ENCODE measurements at regions not wholly inside any gene's neighbourhood (a gene's known extent, or its start where the extent isn't known, plus 50 kb on each side); places are given as distances from the start of the nearest gene placed in this dataset.

DNA sequence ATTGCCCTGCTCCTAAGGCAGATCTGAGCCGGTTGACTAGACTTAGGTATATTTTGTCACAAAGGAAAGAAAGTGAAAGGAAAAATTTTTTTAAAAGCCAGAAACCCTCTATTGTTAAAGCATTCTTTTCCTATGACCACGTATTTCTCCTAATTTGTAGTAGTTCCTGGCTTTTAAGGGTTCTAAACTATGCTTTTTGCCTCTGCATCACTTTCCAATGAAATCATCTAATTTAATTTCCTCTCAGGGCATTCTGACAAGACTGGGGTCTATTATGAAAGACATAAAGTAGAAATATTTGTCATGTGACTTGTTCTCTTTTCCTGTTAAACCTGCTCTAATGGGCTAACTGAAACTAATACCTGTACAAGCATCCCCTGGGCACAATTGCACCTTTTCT lies 233.0 kb upstream of the PRR20A start:
- Histone ChIP-seq H3K36me3 (ENCODE audit: insufficient read depth, low read length) (no peaks in the 10 kb centered on the region), H3K9me3 (ENCODE audit: insufficient read depth, low read depth, low read length) (no peaks in the 10 kb centered on the region), H3K4me1 (ENCODE audit: insufficient read depth, low read length) (no peaks in the 10 kb centered on the region), H3K27me3 (ENCODE audit: insufficient read depth, low read length) (no peaks in the 10 kb centered on the region), H3K4me3 (ENCODE audit: low read length) (no peak overlapping the region), H3K9ac (ENCODE audit: low read depth, low read length) (no peak overlapping the region), H3K27ac (ENCODE audit: low read depth, low read length) (no peak overlapping the region)
- 94% methylated on average over 2 of the region's 2 CpGs for WGBS

GRCh38 chr13:56909896-56910600 lies 230.7 kb upstream of the PRR20A start:
- no peaks in the 10 kb centered on the region for H3K36me3 ChIP-seq (ENCODE audit: insufficient read depth, low read length)
- H3K27me3 ChIP-seq (ENCODE audit: insufficient read depth, low read length) = no peaks in the 10 kb centered on the region
- no peak overlapping the region for H3K4me3 ChIP-seq (ENCODE audit: low read length)
- no peaks in the 10 kb centered on the region for H3K4me1 ChIP-seq (ENCODE audit: insufficient read depth, low read length)
- no peak overlapping the region for H3K9ac ChIP-seq (ENCODE audit: low read depth, low read length)
- H3K27ac ChIP-seq (ENCODE audit: low read depth, low read length) = no peak overlapping the region
- 95% methylated on average over 28 of the region's 30 CpGs for WGBS
- H3K9me3 ChIP-seq (ENCODE audit: insufficient read depth, low read depth, low read length) = no peaks in the 10 kb centered on the region

DNA sequence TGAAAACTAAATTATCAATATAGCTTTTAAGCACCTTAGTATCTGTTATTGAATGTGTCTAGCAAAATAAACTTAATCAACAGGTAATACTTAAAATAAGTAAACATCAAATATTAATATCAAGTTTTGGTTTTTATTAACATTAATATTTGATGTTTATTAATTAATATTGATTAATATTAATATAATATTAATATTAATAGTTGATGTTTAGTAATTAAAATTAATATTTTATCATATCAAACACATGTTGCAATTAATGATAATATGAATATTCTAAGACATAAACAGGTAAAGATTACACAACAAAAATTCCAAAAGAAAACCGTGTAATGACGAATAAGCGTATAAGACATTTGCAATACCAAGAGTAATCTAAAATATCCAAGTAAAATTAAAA lies 222.8 kb upstream of the PRR20A start:
- H3K9me3 ChIP-seq (ENCODE audit: insufficient read depth, low read depth, low read length) = no peaks in the 10 kb centered on the region
- no peaks in the 10 kb centered on the region for H3K4me1 ChIP-seq (ENCODE audit: insufficient read depth, low read length)
- no peaks in the 10 kb centered on the region for H3K36me3 ChIP-seq (ENCODE audit: insufficient read depth, low read length)
- WGBS = no CpG with 5 or more reads among the region's 3 CpGs
- H3K9ac ChIP-seq (ENCODE audit: low read depth, low read length) = no peak overlapping the region
- H3K27me3 ChIP-seq (ENCODE audit: insufficient read depth, low read length) = no peaks in the 10 kb centered on the region
- no peak overlapping the region for H3K4me3 ChIP-seq (ENCODE audit: low read length)
- no peak overlapping the region for H3K27ac ChIP-seq (ENCODE audit: low read depth, low read length)

DNA sequence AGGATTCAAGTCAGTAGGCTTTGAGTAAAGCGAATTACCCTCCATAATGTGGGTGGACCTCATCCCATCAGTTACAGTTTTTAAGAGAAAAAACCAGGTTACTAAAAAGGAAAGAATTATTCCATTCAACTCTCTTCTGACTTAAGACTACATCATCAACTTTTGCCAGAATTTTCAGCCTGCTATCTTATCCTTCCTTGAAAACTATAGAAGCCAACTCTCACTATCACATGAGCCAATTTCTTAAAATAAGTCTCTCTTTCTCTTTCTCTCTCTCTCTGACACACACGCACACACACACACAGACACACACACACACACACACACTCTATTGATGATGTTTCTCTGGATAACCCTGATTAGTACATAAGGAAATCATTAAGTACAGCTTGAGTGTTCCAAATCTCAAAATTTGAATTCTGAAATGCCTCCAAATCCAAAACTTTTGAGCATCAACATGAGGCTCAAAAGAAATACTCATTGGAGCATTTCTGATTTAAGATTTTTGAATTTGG lies 217.0 kb upstream of the PRR20A start:
- Histone ChIP-seq H3K9ac (ENCODE audit: low read depth, low read length) (no peak overlapping the region), H3K4me3 (ENCODE audit: low read length) (no peak overlapping the region), H3K36me3 (ENCODE audit: insufficient read depth, low read length) (no peaks in the 10 kb centered on the region), H3K4me1 (ENCODE audit: insufficient read depth, low read length) (no peaks in the 10 kb centered on the region), H3K27ac (ENCODE audit: low read depth, low read length) (no peak overlapping the region), H3K9me3 (ENCODE audit: insufficient read depth, low read depth, low read length) (no peaks in the 10 kb centered on the region), H3K27me3 (ENCODE audit: insufficient read depth, low read length) (no peaks in the 10 kb centered on the region)
- WGBS = 93% methylated on average over 2 of the region's 2 CpGs

GRCh38 chr13:56924401-56924800 lies 216.3 kb upstream of the PRR20A start:
- no peak overlapping the region for H3K9ac ChIP-seq (ENCODE audit: low read depth, low read length)
- H3K27me3 ChIP-seq (ENCODE audit: insufficient read depth, low read length) = no peaks in the 10 kb centered on the region
- H3K36me3 ChIP-seq (ENCODE audit: insufficient read depth, low read length) = no peaks in the 10 kb centered on the region
- no peak overlapping the region for H3K27ac ChIP-seq (ENCODE audit: low read depth, low read length)
- H3K4me3 ChIP-seq (ENCODE audit: low read length) = no peak overlapping the region
- WGBS = 95% methylated on average over 2 of the region's 2 CpGs
- H3K9me3 ChIP-seq (ENCODE audit: insufficient read depth, low read depth, low read length) = no peaks in the 10 kb centered on the region
- H3K4me1 ChIP-seq (ENCODE audit: insufficient read depth, low read length) = no peaks in the 10 kb centered on the region

DNA sequence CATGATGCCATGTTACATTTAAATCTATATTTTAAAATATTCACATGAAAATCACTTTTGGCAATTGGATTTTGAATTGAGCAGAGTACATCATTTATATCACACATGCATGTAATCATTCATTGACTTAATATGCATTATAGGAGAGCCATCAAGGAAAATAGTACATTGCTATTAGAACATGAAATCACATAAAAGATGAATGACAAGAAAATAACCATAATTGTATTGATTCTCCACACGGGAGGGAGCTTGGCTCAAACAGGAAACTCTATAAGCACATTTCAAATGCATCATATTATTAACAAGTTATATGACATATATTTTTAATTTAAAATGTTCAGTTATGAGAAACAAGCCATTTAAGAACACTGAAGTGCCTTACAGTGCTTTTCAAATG lies 208.6 kb upstream of the PRR20A start:
- Histone ChIP-seq H3K27ac (ENCODE audit: low read depth, low read length) (no peak overlapping the region), H3K36me3 (ENCODE audit: insufficient read depth, low read length) (no peaks in the 10 kb centered on the region), H3K9me3 (ENCODE audit: insufficient read depth, low read depth, low read length) (no peaks in the 10 kb centered on the region), H3K27me3 (ENCODE audit: insufficient read depth, low read length) (no peaks in the 10 kb centered on the region), H3K9ac (ENCODE audit: low read depth, low read length) (no peak overlapping the region), H3K4me3 (ENCODE audit: low read length) (no peak overlapping the region), H3K4me1 (ENCODE audit: insufficient read depth, low read length) (no peaks in the 10 kb centered on the region)
- 83% methylated on average over 1 of the region's 1 CpG for WGBS

DNA sequence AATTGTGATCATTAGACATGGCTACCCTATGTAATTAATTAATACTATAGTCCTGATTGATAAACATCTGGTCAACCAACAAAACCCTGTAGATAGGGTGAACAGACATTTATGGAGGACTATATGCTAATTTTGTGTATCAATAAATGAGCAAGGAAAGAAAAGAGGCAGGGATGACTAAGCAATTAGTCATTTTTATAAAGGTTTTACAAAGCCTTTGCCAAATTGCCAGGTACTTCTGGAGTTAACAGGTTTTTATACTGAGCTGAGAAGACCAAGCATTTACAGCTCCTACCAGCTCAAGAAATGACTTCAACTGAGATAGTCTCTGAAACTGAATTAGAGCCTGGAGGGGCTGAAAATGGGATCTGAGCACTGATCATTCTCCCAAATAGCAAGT lies 186.8 kb upstream of the PRR20A start:
- Histone ChIP-seq H3K36me3 (ENCODE audit: insufficient read depth, low read length) (no peaks in the 10 kb centered on the region), H3K4me3 (ENCODE audit: low read length) (no peak overlapping the region), H3K4me1 (ENCODE audit: insufficient read depth, low read length) (no peaks in the 10 kb centered on the region), H3K27ac (ENCODE audit: low read depth, low read length) (no peak overlapping the region), H3K9ac (ENCODE audit: low read depth, low read length) (no peak overlapping the region), H3K9me3 (ENCODE audit: insufficient read depth, low read depth, low read length) (no peaks in the 10 kb centered on the region), H3K27me3 (ENCODE audit: insufficient read depth, low read length) (no peaks in the 10 kb centered on the region)

GRCh38 chr13:56975647-56976046 lies 165.1 kb upstream of the PRR20A start:
- 83% methylated on average over 1 of the region's 1 CpG for WGBS
- no peak overlapping the region for H3K9ac ChIP-seq (ENCODE audit: low read depth, low read length)
- H3K9me3 ChIP-seq (ENCODE audit: insufficient read depth, low read depth, low read length) = no peaks in the 10 kb centered on the region
- H3K27me3 ChIP-seq (ENCODE audit: insufficient read depth, low read length) = no peaks in the 10 kb centered on the region
- no peak overlapping the region for H3K27ac ChIP-seq (ENCODE audit: low read depth, low read length)
- no peaks in the 10 kb centered on the region for H3K4me1 ChIP-seq (ENCODE audit: insufficient read depth, low read length)
- no peaks in the 10 kb centered on the region for H3K36me3 ChIP-seq (ENCODE audit: insufficient read depth, low read length)
- H3K4me3 ChIP-seq (ENCODE audit: low read length) = no peak overlapping the region

DNA sequence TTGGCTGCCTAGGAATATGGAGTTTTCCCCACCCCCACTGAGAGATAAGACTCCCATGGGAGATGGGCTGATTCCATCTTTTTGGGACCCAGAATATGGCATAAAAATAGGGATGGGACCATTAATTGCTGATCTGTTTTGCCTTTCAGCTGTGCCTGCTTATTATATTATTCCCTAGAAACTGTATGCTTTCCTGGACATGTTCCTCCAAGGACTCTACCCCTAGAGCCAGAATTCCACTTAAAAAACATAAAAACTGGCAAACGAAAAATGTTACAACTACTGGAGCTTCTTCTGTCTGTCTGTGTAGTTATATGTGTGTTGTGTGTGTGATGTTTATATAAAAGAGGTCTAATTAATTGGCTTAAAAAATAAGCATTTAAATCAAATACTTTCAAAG lies 159.9 kb upstream of the PRR20A start:
- no peaks in the 10 kb centered on the region for H3K9me3 ChIP-seq (ENCODE audit: insufficient read depth, low read depth, low read length)
- H3K9ac ChIP-seq (ENCODE audit: low read depth, low read length) = no peak overlapping the region
- no peaks in the 10 kb centered on the region for H3K4me1 ChIP-seq (ENCODE audit: insufficient read depth, low read length)
- H3K36me3 ChIP-seq (ENCODE audit: insufficient read depth, low read length) = no peaks in the 10 kb centered on the region
- H3K27me3 ChIP-seq (ENCODE audit: insufficient read depth, low read length) = no peaks in the 10 kb centered on the region
- 100% methylated on average over 1 of the region's 1 CpG for whole genome bisulfite sequencing
- H3K4me3 ChIP-seq (ENCODE audit: low read length) = no peak overlapping the region
- H3K27ac ChIP-seq (ENCODE audit: low read depth, low read length) = no peak overlapping the region

- Histone ChIP-seq H3K9me3 (ENCODE audit: insufficient read depth, low read depth, low read length) (no peaks in the 10 kb centered on the region), H3K9ac (ENCODE audit: low read depth, low read length) (no peak overlapping the region), H3K4me3 (ENCODE audit: low read length) (no peak overlapping the region), H3K36me3 (ENCODE audit: insufficient read depth, low read length) (no peaks in the 10 kb centered on the region), H3K27ac (ENCODE audit: low read depth, low read length) (no peak overlapping the region), H3K27me3 (ENCODE audit: insufficient read depth, low read length) (no peaks in the 10 kb centered on the region), H3K4me1 (ENCODE audit: insufficient read depth, low read length) (no peaks in the 10 kb centered on the region)
- WGBS = 86% methylated on average over 1 of the region's 2 CpGs
Observed at GRCh38 chr13:56986121-56986520, 154.6 kb upstream of the PRR20A start.

- no peaks in the 10 kb centered on the region for H3K9me3 ChIP-seq (ENCODE audit: insufficient read depth, low read depth, low read length)
- H3K9ac ChIP-seq (ENCODE audit: low read depth, low read length) = no peak overlapping the region
- H3K36me3 ChIP-seq (ENCODE audit: insufficient read depth, low read length) = no peaks in the 10 kb centered on the region
- no peaks in the 10 kb centered on the region for H3K27me3 ChIP-seq (ENCODE audit: insufficient read depth, low read length)
- H3K27ac ChIP-seq (ENCODE audit: low read depth, low read length) = no peak overlapping the region
- H3K4me1 ChIP-seq (ENCODE audit: insufficient read depth, low read length) = no peaks in the 10 kb centered on the region
- H3K4me3 ChIP-seq (ENCODE audit: low read length) = no peak overlapping the region
Observed at GRCh38 chr13:56988543-56988942, 152.2 kb upstream of the PRR20A start.

DNA sequence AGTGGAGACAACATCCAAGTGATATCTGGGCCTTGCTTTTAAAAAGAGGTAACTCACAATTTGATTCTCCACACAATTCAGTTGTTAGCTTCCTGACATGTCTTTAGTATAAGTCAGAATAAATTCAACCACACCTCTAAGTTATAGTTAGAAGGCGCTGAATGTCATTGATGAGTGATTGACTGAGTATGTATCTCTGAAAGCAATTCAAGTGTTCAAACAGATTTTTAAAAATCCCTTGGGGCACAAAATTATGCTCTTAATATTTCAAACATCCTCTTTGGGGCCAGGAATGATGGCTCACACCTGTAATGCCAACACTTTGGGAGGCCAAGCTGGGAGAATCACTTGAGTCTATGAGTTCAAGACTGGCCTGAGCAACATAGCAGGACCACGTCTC lies 137.0 kb upstream of the PRR20A start:
- H3K27ac ChIP-seq (ENCODE audit: low read depth, low read length) = no peak overlapping the region
- H3K36me3 ChIP-seq (ENCODE audit: insufficient read depth, low read length) = no peaks in the 10 kb centered on the region
- H3K4me3 ChIP-seq (ENCODE audit: low read length) = no peak overlapping the region
- H3K4me1 ChIP-seq (ENCODE audit: insufficient read depth, low read length) = no peaks in the 10 kb centered on the region
- no CpG with 5 or more reads among the region's 2 CpGs for WGBS
- H3K27me3 ChIP-seq (ENCODE audit: insufficient read depth, low read length) = no peaks in the 10 kb centered on the region
- H3K9ac ChIP-seq (ENCODE audit: low read depth, low read length) = no peak overlapping the region
- H3K9me3 ChIP-seq (ENCODE audit: insufficient read depth, low read depth, low read length) = no peaks in the 10 kb centered on the region
